ENCODE measurements at regions not wholly inside any gene's neighbourhood (a gene's known extent, or its start where the extent isn't known, plus 50 kb on each side); places are given as distances from the start of the nearest gene placed in this dataset.

DNA sequence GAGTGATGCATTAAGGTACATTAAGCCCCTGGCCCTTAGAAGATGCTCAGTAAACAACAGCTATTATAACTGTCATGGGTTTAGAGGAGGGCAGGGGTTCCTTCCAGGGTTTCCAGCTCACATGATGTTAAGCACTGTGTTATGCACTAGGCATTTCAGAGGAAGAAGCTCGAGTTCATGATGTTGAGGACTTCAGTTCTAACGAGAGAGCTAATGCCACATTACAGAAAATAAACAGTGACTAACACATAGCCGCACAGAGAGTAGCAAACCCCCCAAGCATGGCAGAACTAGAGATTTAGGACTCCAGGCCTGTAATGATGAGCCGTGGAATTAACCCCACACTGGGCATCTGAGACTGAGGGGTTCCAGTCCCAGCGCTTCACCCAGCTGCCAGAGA is 105.2 kb downstream of the UNC5CL start:
- no peak for TF ChIP-seq POLR2A (IDR thresholded peaks at IDR 0.05; ENCODE audit: low read depth)
- no peak for TF ChIP-seq EP300 (IDR thresholded peaks at IDR 0.05)
- TF ChIP-seq POLR2AphosphoS5 (IDR thresholded peaks at IDR 0.05) = no peak
- TF ChIP-seq, protein P1, sequence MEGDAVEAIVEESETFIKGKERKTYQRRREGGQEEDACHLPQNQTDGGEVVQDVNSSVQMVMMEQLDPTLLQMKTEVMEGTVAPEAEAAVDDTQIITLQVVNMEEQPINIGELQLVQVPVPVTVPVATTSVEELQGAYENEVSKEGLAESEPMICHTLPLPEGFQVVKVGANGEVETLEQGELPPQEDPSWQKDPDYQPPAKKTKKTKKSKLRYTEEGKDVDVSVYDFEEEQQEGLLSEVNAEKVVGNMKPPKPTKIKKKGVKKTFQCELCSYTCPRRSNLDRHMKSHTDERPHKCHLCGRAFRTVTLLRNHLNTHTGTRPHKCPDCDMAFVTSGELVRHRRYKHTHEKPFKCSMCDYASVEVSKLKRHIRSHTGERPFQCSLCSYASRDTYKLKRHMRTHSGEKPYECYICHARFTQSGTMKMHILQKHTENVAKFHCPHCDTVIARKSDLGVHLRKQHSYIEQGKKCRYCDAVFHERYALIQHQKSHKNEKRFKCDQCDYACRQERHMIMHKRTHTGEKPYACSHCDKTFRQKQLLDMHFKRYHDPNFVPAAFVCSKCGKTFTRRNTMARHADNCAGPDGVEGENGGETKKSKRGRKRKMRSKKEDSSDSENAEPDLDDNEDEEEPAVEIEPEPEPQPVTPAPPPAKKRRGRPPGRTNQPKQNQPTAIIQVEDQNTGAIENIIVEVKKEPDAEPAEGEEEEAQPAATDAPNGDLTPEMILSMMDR (IDR thresholded peaks at IDR 0.05) = no peak
- intact Hi-C loops (cut with DNase I) = no loop called here
- no peaks in the 10 kb centered on the region for H3K4me1 ChIP-seq

DNA sequence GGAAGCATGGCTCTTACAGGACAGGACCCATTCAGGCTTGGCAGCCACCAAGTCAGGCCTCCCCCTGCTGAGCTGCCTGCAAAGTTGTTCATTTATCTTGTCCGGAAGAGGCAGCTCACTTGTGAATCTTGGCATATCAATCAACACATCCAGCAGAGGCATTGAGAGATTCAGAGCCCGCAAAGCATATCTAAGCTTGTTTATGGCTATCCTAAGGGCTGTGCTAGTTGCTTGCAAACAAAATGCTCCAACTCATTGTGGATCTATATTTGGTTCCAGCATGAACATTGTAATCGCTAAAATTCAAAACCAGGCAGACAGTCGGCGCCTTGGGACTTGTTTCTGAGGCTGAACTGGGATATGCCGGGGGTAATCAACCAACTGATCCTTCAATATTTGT is 106.1 kb downstream of the UNC5CL start:
- intact Hi-C loops (cut with DNase I) = no loop called here
- no peak overlapping the region for H3K4me3 ChIP-seq
- TF ChIP-seq EP300 (IDR thresholded peaks at IDR 0.05) (no peak), POLR2AphosphoS5 (IDR thresholded peaks at IDR 0.05) (no peak), POLR2A (IDR thresholded peaks at IDR 0.05; ENCODE audit: low read depth) (no peak)
- TF ChIP-seq, protein P1 (IDR thresholded peaks at IDR 0.05) = no peak
- no peak for DNase-seq (ENCODE audit: extremely low spot score)
- H3K27me3 ChIP-seq = no peaks in the 10 kb centered on the region
- no peak overlapping the region for H3K27ac ChIP-seq (replicated peaks in 1 of 4)
- H3K4me1 ChIP-seq = no peaks in the 10 kb centered on the region
- 96% methylated on average over 6 of the region's 6 CpGs for WGBS
- H3K36me3 ChIP-seq = no peaks in the 10 kb centered on the region
- H3K9me3 ChIP-seq = no peaks in the 10 kb centered on the region

More for the DNA sequence above, 105.2 kb downstream of the UNC5CL start:
- no peak for DNase-seq (ENCODE audit: extremely low spot score)
- Histone ChIP-seq H3K4me3 (no peak overlapping the region), H3K27ac (replicated peaks in 1 of 4) (no peak overlapping the region), H3K36me3 (no peaks in the 10 kb centered on the region), H3K27me3 (no peaks in the 10 kb centered on the region), H3K9me3 (no peaks in the 10 kb centered on the region)
- 80% methylated on average over 5 of the region's 5 CpGs for WGBS

DNA sequence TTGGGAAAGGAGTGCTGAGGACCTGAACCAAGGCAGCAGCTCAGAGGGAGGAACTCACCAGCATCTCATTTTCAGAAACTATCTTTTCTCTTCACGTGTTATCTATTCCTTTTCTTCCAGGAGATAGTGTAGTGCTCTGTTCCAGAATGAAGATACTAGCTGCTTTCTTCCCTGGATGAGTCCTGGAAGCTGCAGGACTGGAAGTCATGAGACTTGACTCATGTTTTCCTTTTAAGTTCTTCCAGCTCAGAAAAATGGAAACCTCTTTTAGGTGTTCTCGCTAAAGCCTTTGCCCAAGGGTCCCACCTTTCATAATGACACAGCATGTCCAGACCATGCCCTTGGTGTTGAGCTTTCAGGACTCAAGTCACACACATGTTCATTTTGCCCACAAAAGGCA is 106.7 kb downstream of the UNC5CL start:
- TF ChIP-seq, protein P1 (IDR thresholded peaks at IDR 0.05) = no peak
- no peak for TF ChIP-seq EP300 (IDR thresholded peaks at IDR 0.05)
- intact Hi-C loops (cut with DNase I) = no loop called here
- Histone ChIP-seq H3K36me3 (no peaks in the 10 kb centered on the region), H3K27ac (replicated peaks in 1 of 4) (no peak overlapping the region), H3K9me3 (no peaks in the 10 kb centered on the region), H3K4me1 (no peaks in the 10 kb centered on the region), H3K27me3 (no peaks in the 10 kb centered on the region), H3K4me3 (no peak overlapping the region)
- DNase-seq (ENCODE audit: extremely low spot score) = no peak
- WGBS = 92% methylated on average over 2 of the region's 2 CpGs

DNA sequence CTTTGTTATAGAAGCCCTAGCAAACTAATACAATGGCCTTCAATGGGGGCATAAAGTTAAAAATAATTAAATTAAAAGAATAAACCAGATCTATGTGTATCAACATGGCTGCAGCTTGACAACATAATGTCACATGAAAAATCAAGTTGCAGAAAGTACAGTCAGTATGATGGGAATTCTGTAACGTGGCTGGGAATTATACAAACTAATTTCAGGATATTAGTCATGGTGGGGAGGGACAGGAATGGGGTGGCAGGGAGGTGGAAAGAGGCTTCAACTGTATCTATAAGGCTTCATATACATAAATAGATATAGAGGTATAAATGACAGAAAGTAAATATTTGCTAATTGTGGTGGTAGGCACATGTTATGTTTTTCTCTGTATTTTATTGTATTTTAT is 107.1 kb downstream of the UNC5CL start:
- H3K36me3 ChIP-seq = no peaks in the 10 kb centered on the region
- H3K4me1 ChIP-seq = no peaks in the 10 kb centered on the region
- TF ChIP-seq POLR2AphosphoS5 (IDR thresholded peaks at IDR 0.05) (no peak), POLR2A (IDR thresholded peaks at IDR 0.05; ENCODE audit: low read depth) (no peak), EP300 (IDR thresholded peaks at IDR 0.05) (no peak)
- TF ChIP-seq, protein P1 (IDR thresholded peaks at IDR 0.05) = no peak
- no peaks in the 10 kb centered on the region for H3K27me3 ChIP-seq
- DNase-seq (ENCODE audit: extremely low spot score) = no peak
- 48% methylated on average over 1 of the region's 1 CpG for WGBS
- H3K9me3 ChIP-seq = no peaks in the 10 kb centered on the region
- no peak overlapping the region for H3K27ac ChIP-seq (replicated peaks in 1 of 4)
- H3K4me3 ChIP-seq = no peak overlapping the region
- intact Hi-C loops (cut with DNase I) = no loop called here

DNA sequence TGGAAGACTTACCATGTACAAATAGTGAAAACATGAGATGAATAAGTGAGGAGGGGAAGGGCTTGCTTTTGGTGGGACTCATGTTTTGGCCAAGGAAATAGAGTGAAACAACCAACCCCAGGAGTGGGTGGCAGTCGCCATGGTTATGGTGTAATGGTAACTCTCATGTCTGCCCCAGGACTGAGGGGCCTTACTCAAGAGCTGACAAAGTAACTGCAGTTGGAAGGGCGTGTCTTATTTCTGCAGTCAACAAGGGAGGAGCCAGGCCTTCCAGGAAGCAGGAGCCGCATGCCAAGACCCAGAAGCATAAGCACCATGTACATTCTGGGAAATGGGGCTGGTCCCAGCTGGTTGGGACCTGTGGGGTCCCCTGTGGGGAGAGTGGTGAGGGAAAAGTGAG is 108.5 kb downstream of the UNC5CL start:
- intact Hi-C loops (cut with DNase I) = no loop called here
- TF ChIP-seq, protein P1 (IDR thresholded peaks at IDR 0.05) = no peak
- TF ChIP-seq POLR2AphosphoS5 (IDR thresholded peaks at IDR 0.05) (no peak), EP300 (IDR thresholded peaks at IDR 0.05) (no peak), POLR2A (IDR thresholded peaks at IDR 0.05; ENCODE audit: low read depth) (no peak)
- WGBS = 86% methylated on average over 3 of the region's 3 CpGs

More for the DNA sequence above, 108.5 kb downstream of the UNC5CL start:
- H3K9me3 ChIP-seq = no peaks in the 10 kb centered on the region
- H3K4me1 ChIP-seq = peaks cover 0 to 6% (median 0%) of the 10 kb centered on the region in 4 donors
- no peak for DNase-seq (ENCODE audit: extremely low spot score)
- H3K27ac ChIP-seq (replicated peaks in 1 of 4) = no peak overlapping the region
- H3K27me3 ChIP-seq = no peaks in the 10 kb centered on the region
- H3K36me3 ChIP-seq = no peaks in the 10 kb centered on the region
- H3K4me3 ChIP-seq = no peak overlapping the region
